D341Med (cell line): ENCODE measurements at regions not wholly inside any gene's neighbourhood (a gene's known extent, or its start where the extent isn't known, plus 50 kb on each side); places are given as distances from the start of the nearest gene placed in this dataset.

Experiments
- DNase-seq: peaks from one replicate; pipeline ENCODE4 v3.0.0; 2012; ENCODE audit warnings: low spot score

DNA sequence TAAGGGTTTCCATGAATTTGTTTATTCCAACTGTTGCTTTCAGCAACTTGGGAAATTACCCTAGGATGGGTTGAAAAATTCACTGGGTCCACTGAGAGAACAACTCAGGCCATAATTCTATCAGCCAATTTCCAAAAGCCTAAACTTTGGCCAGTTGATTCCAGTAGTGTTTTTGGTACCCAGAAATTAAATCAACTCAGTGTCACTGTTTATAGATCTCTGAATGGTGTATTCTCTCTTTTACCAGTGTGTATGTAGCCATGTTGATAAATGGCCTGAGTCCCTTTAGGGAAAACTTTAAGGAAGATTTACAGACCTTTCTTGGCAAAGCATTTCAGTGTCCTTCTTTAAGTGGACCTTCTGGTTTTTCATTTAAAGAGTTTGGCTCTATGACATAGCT lies 636.4 kb downstream of the OTOL1 start:
- DNase-seq: no peak

DNA sequence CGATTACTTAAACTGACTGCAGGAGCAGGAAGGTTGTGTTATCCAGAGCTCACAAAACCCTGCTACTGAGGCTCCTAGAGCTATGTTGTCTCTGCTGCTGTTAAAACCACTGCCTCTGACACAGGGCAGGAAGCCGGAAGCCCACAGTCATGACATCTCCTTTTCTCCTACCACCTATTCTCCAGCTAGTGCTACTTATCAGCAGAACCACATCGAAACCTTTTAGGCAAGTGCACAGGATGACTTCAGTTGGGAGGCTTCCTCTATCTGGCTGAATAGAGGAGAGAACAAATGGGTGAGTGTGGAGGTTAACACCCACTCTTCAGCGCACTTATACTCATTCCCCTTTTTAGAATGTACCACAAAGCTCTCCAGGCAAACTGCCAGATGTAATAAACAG lies 638.0 kb downstream of the OTOL1 start:
- DNase-seq: no peak

DNA sequence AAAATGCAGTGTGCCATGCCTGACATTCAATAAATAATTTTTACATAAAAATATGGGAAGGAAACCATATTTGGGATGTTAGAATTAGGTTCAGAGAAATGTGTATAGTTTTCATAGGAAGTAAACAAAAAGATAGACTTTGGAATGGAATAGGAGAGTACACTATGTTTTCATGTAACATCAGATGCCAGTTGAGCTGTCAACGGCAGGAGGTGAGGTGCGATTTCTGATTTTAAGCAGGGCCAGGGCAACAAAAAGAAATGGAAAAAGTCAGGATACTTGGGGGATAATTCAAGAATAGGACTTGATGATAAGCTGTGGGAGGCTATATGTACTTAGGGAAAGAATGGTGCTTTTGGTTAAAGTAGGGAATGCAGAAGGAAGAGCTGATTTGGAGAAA lies 639.5 kb downstream of the OTOL1 start:
- DNase-seq: no peak

DNA sequence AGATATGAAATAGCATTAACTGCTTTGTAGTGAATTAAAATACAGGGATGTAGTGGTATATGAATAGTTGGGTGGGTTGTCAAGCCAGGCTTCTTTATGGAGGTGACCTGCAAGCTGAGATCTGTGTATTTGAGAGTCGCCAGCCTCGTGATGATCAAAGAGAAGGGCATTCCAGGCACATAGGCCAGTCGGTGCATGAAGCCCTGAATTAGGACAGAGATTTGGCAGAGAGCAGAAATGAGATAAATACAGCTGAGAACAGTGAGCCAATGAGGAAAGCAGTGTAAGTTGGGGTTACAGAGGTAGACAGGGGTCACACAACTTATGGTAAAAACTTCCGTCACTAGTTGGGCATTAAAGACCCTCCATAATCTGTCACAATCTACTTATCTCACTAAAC lies 641.9 kb downstream of the OTOL1 start:
- no peak for DNase-seq

DNA sequence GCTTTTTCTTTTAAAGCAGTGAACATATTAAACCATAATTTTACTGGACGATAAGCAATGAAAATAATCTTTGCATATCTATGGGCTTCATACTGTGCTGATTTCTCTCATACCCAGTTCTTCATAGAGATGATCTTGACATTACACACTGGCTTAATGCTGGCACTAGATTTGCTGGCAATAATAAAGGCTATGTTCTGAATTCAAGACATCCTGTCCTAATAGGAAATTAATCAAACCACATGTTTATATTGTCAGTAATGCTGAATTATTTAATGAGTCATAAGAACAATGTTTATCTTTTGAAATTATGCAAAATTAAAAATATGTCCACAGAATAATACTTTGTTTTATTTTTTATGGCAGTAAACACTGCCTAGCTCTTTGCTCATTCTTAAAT lies 643.2 kb downstream of the OTOL1 start:
- DNase-seq: no peak

DNA sequence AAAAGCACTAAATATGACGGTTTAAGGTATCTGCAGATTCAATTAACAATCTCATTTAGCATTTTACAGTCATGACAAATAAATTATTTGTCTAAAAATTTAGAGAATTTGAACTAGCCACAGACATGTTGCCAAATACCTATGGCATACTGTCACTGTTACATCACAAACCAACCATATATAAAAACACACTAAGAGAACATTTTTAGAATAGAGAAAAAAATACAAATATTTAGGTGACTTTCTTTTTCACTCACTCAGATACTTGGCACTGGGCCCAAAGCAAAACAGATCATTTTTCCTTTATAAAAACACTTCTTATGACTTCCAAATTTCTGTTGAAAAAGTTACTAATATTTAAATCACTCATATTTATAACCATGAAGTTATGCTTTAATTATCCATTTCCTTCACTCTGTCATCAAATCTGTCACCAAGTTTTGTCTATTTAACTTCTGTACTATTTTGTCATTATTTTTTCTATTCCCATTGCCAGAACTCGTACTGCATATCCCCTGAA lies 644.7 kb downstream of the OTOL1 start:
- DNase-seq: no peak

DNA sequence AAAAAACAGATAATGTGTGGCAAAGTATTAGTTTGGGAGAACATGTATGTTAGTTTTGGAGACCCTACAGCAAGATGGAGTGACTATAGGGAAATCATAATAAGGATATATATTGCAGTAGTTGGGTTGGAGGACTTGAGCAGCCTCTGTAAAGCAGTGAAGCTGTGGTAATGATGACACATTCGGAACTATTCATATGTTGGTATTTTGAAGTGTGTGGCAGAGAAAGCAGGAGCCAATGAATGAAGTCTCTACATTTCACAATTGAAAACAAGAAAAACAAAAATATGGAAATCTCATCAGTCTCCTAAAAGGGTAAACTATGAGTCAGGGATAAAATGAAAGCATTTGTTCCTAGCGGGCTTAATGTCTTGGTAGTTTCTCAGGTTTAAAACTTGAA lies 645.9 kb downstream of the OTOL1 start:
- no peak for DNase-seq

DNA sequence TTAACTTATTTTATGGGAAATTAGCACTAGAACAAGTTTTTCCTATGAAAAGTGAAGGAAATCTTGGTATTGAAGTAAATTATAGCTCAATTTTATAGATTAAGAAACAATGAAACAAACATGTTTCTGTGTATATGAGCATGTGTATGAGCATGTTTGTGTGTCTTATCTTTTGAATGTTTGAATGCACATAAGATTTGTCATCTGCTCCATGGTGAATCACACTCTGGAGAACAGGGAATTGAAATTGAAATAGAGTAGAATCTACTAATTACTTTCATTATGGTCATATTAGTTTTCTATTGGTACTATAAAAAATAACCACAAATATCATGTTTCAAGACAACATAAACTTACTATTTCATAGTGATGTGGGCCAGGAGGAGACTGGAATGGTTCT lies 646.6 kb downstream of the OTOL1 start:
- DNase-seq: no peak

DNA sequence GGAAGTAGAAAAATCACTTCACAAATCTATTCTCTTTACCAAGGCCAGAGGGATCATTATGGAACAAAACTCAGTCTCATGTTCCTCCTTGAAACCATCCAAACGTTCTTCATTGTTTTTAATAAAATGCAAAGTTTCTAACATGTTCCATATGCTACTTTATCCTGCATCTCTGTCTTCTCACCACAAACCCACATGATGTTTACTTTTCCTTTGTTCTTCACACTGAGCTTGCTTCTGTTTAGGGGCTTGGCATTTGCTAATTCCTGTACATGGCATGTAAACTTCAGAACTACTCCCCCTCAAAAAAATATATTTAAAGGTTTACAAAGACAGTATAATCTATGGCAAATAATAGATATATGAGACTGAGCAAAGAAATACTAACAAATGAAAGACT lies 651.4 kb downstream of the OTOL1 start:
- DNase-seq: no peak

DNA sequence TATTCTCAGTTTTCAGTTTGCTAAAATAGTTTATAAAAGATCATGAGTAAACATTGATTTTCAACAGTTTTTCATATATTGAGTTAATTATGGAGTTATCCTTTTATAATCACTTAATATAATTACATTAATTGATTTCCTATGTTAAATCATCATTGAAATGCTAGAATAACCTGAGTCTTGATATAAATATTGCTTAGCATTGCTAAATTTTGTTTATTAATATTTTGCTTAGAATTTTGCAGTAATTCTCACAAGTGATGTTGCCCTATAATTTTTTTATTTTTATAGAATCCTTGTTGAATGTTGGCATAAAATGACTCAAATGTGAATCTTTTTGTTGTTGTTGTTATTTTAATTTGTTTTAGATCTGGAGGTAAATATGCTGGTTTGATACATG lies 654.2 kb downstream of the OTOL1 start:
- no peak for DNase-seq

DNA sequence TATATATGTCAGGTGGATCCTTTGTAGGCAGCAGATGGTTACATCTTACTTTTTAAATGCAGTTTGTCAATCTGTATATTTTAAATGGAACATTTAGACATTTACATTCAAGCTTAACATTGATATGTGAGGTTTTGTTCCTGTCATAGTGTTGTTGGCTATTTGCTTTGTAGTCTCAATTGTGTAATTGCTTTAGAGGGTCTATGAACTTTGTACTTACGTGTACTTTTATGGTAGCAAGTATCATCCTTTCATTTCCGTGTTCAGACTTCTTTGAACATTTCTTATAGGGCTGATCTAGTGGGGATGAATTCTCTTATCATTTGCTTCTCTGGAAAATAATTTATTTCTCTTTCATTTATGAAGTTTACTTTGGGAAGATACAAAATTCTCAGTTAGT lies 656.0 kb downstream of the OTOL1 start:
- no peak for DNase-seq

DNA sequence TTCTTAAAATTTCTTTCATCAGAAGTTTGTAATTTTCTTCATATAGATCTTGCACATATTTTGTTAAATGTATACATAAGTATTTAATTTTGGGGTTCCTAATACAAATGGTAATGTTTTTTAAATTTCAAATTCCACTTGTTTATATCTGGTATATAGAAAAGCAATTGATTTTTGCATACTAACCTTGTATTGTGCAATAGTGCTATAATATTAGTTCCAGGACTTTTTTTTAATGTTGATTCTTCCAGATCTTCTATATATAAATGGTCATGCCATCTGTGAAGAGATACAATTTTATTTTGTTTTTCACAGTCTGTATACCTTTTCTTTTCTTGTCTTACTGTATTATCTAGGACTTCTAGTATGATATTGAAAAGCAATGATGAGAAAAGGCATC lies 665.0 kb downstream of the OTOL1 start:
- DNase-seq: no peak

DNA sequence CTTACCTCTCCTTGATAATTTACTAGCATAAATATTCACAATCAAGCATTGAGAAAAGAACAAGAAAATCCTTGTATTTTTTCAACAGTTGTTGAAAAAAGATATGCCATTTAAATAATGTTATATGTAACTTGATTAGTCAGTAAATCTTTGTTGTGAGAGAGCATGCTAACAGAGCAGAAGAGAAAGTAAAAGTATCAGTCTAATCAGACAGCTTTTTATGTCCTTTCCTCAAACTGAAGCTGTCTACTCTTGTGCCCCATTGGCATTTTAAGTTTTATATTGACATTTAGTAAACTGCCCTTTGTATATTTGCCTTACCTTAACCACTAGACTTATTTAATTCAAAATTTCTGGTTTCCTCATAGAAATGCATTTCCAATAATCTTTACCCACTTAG lies 668.7 kb downstream of the OTOL1 start:
- no peak for DNase-seq

DNA sequence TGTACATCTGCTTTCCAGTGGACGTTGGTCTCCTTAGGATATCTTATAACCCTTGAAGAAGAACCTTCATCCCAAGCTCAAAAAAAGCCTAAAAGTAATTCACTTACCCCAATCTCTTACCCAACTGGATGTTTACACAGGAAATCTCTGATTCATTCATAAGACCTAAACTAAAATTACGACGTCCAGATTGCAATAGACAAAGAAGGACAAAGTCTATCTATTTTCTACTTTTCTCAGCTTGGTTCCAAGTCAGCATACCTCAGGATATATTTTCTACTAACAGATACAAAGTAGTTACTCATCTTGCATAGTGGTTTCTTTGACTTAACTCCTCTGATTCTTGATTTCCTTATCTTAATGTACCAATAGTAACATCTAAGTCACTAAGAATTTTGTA lies 669.9 kb downstream of the OTOL1 start:
- no peak for DNase-seq

DNA sequence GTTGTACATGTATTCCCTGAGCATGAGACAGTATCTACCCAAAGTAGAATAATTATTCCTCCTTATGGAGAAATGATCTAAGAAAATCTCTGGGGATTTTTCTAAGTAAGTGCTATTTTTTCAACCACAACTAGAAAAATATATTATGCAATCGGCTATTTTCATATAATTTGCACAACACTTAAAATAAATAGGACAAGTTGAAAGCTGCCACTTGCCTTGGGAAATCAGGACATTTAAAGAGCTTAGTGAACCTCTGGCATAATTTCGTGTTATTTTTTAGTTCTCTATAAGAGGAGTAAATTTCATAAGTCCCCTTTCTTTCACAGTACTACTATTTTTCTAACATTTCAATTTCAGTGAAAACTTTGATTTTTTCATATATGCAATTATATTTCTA lies 672.1 kb downstream of the OTOL1 start:
- no peak for DNase-seq

DNA sequence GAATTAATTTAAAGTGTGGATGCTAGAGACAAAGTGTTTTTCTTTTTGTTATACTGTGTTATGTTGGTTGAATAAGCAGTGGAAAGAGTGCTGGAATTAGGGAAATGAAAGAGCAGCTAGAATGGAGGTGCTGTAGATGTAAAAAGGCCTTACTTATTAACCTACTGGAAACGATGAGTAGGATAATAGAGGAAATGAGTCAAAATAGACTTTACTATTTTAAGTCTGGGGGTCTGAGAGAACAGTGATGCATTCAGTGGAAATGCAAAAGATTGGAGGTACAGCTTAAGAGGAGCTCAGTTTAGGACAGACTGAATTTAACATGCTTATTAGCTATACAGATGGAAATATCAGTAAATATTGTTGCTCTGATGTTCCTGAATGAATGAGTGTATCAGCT lies 674.0 kb downstream of the OTOL1 start:
- DNase-seq: no peak

DNA sequence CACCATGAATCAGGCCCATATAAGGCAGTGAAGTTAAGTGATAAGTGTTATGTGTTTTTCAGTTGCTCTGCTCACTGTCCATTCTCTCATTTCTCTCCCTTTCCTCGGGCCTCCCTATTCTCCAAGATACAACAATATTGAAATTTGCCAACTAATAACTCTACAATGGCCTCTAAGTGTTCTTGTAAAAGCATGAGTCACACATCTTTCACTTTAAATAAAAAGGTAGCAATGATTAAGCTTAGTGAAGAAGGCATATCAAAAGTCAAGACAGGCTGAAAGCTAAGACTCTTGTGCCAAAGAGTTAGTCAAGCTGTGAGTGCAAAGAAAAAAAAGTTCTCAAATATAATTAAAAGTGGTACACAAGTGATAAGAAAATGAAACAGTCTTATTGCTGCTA lies 675.4 kb downstream of the OTOL1 start:
- no peak for DNase-seq

DNA sequence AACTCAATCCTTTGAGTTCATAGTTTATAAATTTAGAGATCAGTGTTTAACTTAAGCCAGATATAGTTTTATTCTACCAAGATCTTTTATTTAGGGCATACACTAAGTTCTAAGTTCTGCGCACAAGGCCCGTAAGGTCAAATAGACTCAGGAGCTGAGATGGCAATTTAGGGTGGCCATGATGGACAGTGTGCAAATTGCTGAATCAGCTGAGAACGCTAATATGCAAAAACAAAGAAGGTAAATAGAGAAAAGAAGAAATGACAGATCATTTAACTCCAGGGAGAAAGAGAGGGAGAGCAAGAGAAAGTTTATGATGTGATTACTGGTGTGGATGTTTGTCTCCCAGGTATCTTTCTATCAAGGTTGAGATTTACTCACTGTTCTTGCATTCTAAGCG lies 678.5 kb downstream of the OTOL1 start:
- no peak for DNase-seq

DNA sequence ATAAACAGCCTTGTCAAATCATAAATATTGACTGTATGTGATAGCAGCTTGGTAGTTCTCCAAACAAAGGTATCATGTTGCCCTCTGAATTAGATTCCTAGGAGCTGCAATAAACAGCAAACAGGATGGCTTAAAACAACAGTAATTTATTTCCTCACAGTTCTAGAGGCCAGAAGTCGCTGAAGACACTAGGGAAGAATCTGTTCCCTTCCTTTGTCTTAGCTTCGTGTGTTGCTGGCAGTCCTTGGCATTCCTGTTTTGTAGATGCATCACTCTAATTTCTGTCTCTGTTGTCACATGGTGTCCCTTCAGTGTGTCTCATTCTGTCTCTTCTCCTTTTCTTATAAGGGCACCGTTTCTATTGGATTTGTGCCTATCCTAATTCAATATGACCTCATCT lies 679.3 kb downstream of the OTOL1 start:
- no peak for DNase-seq

DNA sequence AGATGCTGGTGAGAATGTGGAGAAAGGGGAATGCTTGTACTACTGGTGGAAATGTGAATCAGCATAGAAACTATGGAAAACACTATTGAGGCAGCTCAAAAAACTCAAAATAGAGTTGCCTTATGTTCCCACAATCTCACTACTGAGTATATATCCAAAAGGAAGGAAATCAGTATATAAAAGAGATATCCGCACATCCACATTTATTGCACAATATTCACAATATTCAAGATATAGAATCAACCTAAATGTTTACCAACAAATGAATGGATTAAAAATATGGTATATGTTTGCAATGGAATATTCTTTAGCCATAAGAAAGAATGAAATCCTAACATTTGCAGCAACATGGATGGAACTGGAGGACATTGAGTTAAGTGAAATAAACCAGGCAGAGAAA lies 686.8 kb downstream of the OTOL1 start:
- no peak for DNase-seq

DNA sequence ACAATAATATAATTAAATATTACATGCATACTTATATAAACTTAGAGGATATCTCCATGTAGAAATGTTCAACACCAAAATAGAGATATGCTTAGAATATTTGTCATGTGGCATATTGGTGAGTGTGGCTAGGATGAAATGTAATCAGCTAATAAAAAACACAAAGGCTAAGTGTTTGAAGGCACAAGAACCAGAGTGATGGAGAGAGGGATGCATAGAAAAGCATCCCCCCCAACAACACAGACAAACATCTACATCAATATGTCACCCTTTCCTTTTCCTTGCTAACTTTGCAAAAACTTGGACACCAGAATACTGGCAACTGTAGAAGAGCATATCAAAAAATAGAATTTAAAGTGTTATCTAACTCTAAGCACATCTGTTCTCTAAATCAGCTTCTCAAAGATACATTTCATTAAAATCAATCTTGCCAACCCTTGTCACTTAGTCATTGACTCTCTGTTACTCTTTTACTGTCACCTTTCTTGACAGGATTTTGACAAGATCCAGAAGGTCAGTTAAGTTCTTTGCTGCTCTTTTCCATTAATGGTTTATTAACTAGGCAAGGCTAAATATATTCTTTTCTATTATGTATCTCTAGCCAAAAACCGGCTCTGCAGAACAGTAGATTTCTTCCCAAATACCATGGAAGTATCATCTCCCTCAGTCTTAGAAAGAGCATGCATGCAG lies 695.9 kb downstream of the OTOL1 start:
- DNase-seq: no peak

DNA sequence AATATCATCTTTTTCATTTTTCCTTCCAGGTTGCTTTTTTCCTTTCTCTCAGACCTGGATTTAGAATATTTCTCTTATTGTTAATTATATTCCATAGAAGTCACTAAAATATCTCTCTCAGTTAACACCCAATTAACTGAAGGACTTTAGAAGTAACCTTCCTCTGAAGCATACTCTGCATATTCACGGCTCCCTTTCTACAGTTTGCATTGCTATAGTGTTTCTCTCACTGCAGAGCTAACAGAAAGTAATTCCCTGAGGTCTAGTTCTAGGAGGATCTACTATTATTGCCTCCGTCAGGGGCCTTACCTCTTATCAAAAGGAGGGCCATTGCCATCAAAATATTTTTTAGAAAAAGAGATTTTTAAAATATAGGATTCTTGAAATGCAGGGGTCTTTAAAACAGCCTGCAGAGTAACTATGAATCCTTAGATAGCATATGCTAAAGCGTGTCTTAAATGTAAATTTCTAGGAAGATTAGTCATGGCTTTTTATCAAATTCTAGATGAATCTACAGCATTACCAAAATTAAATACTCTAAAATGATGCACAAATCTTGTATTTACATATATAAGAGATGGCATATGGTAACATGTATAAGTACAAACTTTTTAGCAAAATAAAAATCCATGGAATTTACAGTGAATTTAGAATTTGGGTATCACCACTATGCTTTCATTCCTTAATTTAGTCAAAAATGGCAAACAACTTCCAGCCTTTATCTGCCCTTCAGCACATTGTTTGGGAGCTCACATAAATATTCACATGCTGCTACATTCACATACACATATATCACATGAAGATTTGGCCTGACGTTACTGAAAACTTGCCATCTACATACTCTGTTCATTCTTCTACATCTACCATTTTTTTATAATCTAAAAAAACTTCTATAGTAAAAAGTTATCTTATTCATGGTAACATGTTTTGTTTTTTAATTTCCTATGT lies 696.8 kb downstream of the OTOL1 start:
- DNase-seq: no peak

DNA sequence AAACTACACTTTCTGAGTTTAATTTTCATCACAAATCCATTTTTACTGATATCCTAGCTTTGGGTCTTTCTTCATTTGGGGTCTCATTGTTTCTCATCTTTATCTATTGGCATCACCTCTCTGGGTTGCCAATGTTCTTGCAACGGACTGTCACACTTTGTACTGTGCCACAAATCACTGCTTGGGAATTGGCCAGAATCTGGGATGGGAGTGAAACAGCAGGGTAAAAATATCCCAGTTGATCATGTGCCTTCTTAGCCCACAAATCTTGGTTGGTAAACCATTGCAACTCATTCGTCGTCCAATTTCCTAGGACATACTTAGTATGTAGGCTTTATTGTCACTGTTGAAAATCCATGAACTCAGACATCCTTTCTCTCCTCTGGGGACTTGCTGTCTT lies 698.5 kb downstream of the OTOL1 start:
- DNase-seq: no peak

DNA sequence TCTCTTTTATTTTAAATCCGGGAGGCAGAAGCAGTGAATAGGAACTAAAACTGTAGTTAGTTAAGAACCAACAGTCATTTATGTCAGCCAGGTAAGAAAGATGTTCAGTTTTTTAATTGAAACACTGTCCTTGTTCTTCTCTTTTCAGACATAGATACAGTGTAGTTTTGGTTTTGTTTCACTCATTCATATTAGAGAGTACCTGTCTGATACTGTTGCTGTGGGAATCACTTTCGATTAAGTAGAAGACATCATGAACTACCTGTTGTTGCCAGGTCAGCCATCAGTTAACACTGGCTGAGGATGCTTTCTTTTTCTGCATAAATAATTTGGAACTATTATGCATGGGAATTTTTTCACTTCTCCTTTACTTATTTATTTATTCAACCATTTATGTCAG lies 700.4 kb downstream of the OTOL1 start:
- DNase-seq: no peak
